GM12872 (cell line): ENCODE measurements at regions not wholly inside any gene's neighbourhood (a gene's known extent, or its start where the extent isn't known, plus 50 kb on each side); places are given as distances from the start of the nearest gene placed in this dataset.

Source experiments
- TF ChIP-seq, protein P1 (sequence below): IDR thresholded peaks from 3 replicates; pipeline ENCODE4 v1.5.1; 2011; ENCODE audit warnings: low read depth, mild to moderate bottlenecking, low read length, moderate library complexity; ENCODE audit not compliant: insufficient read depth

DNA sequence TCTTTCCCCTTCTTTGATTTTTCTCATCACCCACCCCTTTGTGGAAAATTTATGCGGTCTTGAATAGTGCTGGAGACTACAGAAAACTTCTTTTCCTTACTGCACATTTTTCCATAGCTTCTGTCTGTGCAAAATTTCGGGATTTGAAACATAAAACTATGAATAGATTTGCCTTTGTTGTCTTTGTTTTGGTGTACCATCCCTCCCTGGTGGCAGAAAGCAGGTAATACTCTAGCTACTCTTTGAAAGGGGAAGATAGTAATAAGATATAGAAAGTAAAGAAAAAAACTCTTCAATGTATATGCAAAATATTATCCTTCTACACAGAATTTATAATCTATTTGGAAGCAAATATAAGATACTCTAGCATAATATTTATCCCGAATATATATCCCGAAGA is 79.1 kb upstream of the LMO3 start:
- TF ChIP-seq, protein P1, sequence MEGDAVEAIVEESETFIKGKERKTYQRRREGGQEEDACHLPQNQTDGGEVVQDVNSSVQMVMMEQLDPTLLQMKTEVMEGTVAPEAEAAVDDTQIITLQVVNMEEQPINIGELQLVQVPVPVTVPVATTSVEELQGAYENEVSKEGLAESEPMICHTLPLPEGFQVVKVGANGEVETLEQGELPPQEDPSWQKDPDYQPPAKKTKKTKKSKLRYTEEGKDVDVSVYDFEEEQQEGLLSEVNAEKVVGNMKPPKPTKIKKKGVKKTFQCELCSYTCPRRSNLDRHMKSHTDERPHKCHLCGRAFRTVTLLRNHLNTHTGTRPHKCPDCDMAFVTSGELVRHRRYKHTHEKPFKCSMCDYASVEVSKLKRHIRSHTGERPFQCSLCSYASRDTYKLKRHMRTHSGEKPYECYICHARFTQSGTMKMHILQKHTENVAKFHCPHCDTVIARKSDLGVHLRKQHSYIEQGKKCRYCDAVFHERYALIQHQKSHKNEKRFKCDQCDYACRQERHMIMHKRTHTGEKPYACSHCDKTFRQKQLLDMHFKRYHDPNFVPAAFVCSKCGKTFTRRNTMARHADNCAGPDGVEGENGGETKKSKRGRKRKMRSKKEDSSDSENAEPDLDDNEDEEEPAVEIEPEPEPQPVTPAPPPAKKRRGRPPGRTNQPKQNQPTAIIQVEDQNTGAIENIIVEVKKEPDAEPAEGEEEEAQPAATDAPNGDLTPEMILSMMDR, result peak; percentile 36; the same call in 2 of the 3 replicates

DNA sequence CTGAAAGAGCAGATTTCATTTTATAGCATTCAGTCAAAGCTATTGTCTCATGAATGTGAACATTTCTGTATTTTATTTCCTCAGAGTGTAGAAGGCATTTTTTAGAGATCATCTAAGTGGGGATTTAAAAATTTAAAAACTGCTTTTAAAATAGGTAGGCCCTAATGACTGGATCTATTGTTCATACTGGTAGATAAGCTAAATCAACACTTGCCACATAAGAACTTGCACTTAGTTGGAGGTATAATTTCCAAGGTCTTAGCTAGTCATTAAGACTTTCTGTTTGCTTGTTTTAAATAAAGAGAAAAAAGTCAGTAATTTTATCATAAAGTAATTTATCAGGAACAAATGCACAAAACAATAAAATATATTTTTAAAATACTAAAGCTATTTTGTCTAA is 75.2 kb upstream of the LMO3 start:
- TF ChIP-seq, protein P1, result no peak

DNA sequence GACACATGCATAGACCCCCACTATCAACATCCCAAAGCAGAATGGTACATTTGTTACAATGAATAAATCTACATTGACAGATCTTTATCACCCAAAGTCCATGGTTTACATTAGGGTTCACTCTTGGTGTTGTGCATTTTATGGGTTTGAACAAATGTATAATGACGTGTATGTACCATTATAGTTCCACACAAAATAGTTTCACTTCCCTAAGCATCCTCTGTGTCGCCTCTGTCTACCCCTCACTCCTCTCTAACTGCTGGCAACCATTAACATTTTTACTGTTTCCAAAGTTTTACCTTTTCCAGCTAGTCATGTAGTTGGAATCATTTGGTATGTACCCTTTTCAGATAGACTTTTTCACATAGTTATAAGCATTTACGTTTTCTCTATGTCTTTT is 69.5 kb upstream of the LMO3 start:
- TF ChIP-seq, protein P1, result no peak

DNA sequence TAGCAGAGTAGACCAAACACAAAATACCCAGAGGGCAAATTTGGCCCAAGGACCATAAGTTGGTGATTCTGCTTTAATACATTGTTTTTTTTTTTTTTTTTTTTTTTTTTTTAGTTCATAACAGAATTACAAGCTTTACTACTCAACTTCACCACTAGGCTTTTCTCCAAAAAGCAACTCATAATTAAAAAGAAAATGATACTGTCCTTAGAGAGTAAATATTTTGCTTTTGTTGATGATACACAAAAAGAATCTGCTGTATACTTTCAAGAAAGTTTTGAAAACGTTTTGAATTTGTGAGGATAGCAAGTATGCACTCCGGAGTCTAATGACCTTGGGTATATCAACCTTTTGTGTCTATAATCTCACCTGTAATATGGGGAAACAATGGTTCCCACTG is 68.9 kb upstream of the LMO3 start:
- TF ChIP-seq, protein P1, result 0 out of 3 replicates have a peak, but pooled peaks have one; percentile 5

DNA sequence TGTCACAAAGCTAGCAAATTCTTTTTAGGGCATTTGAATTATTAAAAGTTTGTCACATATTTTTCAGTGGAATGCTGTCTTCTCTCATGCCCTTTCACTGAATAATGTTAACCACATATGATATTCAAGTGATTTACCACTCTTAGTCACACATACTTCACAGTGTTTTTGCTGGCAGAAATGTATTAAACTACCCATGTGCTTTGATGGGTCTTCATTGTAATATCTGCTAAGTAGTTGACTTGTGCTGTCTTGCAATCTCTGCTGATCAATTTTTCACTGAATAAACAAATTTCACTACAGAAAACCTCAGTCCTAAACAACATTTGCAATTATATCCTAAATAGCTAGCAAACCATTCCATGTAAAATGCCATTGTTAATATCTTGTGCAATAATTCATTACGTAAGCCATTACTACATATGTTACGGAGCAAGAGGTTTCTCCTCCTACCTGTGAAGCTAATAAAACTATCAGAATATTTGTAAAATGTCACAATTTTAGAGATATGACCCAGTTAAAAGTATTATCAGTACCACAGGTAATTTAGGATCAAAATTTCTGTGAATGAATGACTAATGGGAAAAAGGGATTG is 64.6 kb upstream of the LMO3 start:
- TF ChIP-seq, protein P1, result no peak

DNA sequence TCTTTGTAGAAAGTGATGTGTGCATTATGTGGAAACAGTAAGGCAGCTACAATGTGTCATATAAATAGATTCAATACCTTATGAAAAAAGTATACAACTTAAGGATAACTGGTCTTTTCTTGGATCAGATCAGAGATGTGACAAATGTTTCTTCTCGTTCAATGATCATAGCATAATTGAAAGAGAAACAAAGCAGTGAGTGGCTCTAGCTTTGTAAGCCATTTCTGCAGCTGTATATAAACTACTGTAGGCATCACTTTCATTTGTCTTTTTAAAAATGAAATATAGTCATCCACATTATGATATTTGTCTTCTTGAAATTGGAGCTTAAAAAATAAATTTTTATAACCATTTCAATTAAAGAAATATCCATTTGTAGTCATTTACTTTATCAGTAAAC is 63.8 kb upstream of the LMO3 start:
- TF ChIP-seq, protein P1, result no peak

DNA sequence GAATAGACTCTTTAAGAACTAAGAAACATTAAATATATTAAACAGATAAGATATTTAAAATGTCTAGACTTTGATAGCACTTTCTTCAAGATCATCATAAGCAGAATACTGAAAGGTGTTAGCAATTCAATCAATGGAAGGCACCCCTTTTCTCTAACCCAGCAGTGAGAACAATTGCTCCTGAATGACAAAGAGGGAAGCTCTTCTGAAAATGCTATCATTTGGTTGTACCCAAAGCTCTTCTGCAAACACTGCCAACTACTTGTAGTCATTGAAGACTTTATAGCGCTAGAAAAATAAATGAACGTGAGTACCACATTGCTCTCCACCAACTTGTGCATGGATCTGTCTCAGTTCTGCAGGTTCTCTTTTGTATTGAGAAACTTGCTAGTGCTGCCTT is 62.2 kb upstream of the LMO3 start:
- TF ChIP-seq, protein P1, result no peak
